Keratinocyte (primary cell): ENCODE measurements at regions not wholly inside any gene's neighbourhood (a gene's known extent, or its start where the extent isn't known, plus 50 kb on each side); places are given as distances from the start of the nearest gene placed in this dataset.

Source experiments
- CTCF ChIP-seq, 3 experiments: IDR thresholded peaks in 1 of 3; conservative IDR thresholded peaks in 1 of 3; optimal IDR thresholded peaks in 1 of 3; 2 replicates in 2 of 3; 3 replicates in 1 of 3; pipeline versions ENCODE3 to v1.5.1; 2011; ENCODE audit warnings: low read length in 3 of 3, mild to moderate bottlenecking in 3 of 3, moderate library complexity in 2 of 3, control low read depth in 1 of 3, inconsistent platforms in 1 of 3; ENCODE audit not compliant: insufficient read depth in 2 of 3; ENCODE audit errors: extremely low read depth in 1 of 3
- EZH2 ChIP-seq: IDR thresholded peaks from one replicate; pipeline ENCODE4 v1.6.1; 2012; ENCODE audit warnings: inconsistent platforms, mild to moderate bottlenecking, low read length, moderate library complexity

GRCh38 chr1:189409774-189410173, 1067.9 kb downstream of the BRINP3 start:
- TF ChIP-seq CTCF (optimal IDR thresholded peaks at IDR 0.05 in 1 of 3, IDR thresholded peaks at IDR 0.05 in 1 of 3, conservative IDR thresholded peaks at IDR 0.05 in 1 of 3; ENCODE audit: extremely low read depth in 1 of 3, insufficient read depth in 2 of 3, low read length in 3 of 3) = no peak
- TF ChIP-seq EZH2 = no peak
